Heart right ventricle (tissue), 16 donors: ENCODE measurements at regions not wholly inside any gene's neighbourhood (a gene's known extent, or its start where the extent isn't known, plus 50 kb on each side); places are given as distances from the start of the nearest gene placed in this dataset.

ENCODE experiments used
- ATAC-seq, 8 donors: fragments of 200-7000 bp; cut with Tn5 transposase; one replicate each; pipeline ENCODE4 v1.9.1; 2020; ENCODE audit warnings: mild to moderate bottlenecking in 8 of 8, moderate library complexity in 8 of 8, moderate number of reproducible peaks in 1 of 8
- DNase-seq, 2 donors: peaks; one replicate each; pipeline ENCODE4 v3.0.0-alpha.2; 2020
- H3K27ac ChIP-seq, 10 donors: fragments of 200-600 bp; sonication (generic) in 2 of 10; one replicate each; pipeline versions ENCODE4 v1.5.0 to v1.8.0; 2020 to 2022; ENCODE audit warnings: mild to moderate bottlenecking in 3 of 10
- H3K27me3 ChIP-seq, 7 donors: fragments of 200-600 bp; one replicate each; pipeline ENCODE4 v1.8.0; 2021 to 2022; ENCODE audit warnings: mild to moderate bottlenecking in 2 of 7
- H3K36me3 ChIP-seq, 9 donors: fragments of 200-600 bp; sonication (generic) in 1 of 9; one replicate each; pipeline versions ENCODE4 v1.5.0 to v1.8.0; 2020 to 2022; ENCODE audit warnings: mild to moderate bottlenecking in 2 of 9
- H3K4me1 ChIP-seq, 9 donors: fragments of 200-600 bp; sonication (generic) in 1 of 9; one replicate each; pipeline versions ENCODE4 v1.5.0 to v1.8.0; 2020 to 2022; ENCODE audit warnings: mild to moderate bottlenecking in 4 of 9
- H3K4me3 ChIP-seq, 10 donors: fragments of 200-600 bp; sonication (generic) in 2 of 10; one replicate each; pipeline versions ENCODE4 v1.5.0 to v1.8.0; 2020 to 2022; ENCODE audit warnings: mild to moderate bottlenecking in 7 of 10, moderate library complexity in 2 of 10
- H3K9me3 ChIP-seq, 11 donors: fragments of 200-600 bp in 10 of 11; sonication (generic) in 2 of 11; one replicate each; pipeline versions ENCODE4 v1.5.0 to v1.8.0; 2013 to 2022; ENCODE audit warnings: mild to moderate bottlenecking in 2 of 11, control low read depth in 1 of 11, moderate library complexity in 1 of 11
- WGBS, 2 donors: extraction: QIAGEN DNeasy Blood & Tissue Kit; methylation state at CpG; one replicate each; pipeline ENCODE4 v1.1.7; 2013; ENCODE audit warnings: inconsistent platforms in 1 of 2; 5-methylcytosine and 5-hydroxymethylcytosine counted together
- intact Hi-C, 10 donors: fragments of 100-400 bp; cut with DNase I; formaldehyde crosslinking; loops; one replicate each; pipeline versions ENCODE4 v1.11.1 to v1.14.2; 2022
- TF ChIP-seq, protein P1 (sequence below), 9 donors: fragments of 200-600 bp; sonication (generic) in 2 of 9; IDR thresholded peaks; one replicate each; pipeline versions ENCODE4 v1.5.0 to v1.8.0; 2021 to 2022; ENCODE audit warnings: antibody characterized with exemption in 9 of 9, mild to moderate bottlenecking in 5 of 9, moderate library complexity in 1 of 9
- donor health status: Arrhythmogenic right ventricular cardiomyopathy.
- donor health status: ischemic (EF 13 %, LVEDD 7.1; RV severe dilation, severe dysfunction).
- donor health status: healthy with polysubstance abuse.
- donor health status: DM: no; HTN: yes; CAD: no.
- donor health status: DM: no; HTN: no; CAD: no.
- donor health status: ischemic (EF 25% LVEDD 6.9; RV normal size, moderate dysfunction).
- donor health status: ischemic (EF 25% LVEDD 5.7; RV mildly dilated, moderate dysfunction).
- donor health status: healthy.
- donor health status: DM: yes; HTN: yes; CAD: no.
- donor health status: Ischemic cardiomyopathy.
- donor health status: ischemic (EF 35%, LVEDD 5.7; RV mildly dilated, moderate dysfunction).
- donor health status: nonischemic (EF 11% LVEDD 7.7; RV severe dilation, severe dysfunction).
- donor health status: DM: yes; HTN: yes; CAD: no.
- donor health status: PGD.
- donor health status: ischemic (EF 29% LVEDD 5.4; RV normal size, mild dysfunction).
- donor health status: nonischemic (EF 23%, LVEDD 6.1; RV moderate dilation, normal function).

DNA sequence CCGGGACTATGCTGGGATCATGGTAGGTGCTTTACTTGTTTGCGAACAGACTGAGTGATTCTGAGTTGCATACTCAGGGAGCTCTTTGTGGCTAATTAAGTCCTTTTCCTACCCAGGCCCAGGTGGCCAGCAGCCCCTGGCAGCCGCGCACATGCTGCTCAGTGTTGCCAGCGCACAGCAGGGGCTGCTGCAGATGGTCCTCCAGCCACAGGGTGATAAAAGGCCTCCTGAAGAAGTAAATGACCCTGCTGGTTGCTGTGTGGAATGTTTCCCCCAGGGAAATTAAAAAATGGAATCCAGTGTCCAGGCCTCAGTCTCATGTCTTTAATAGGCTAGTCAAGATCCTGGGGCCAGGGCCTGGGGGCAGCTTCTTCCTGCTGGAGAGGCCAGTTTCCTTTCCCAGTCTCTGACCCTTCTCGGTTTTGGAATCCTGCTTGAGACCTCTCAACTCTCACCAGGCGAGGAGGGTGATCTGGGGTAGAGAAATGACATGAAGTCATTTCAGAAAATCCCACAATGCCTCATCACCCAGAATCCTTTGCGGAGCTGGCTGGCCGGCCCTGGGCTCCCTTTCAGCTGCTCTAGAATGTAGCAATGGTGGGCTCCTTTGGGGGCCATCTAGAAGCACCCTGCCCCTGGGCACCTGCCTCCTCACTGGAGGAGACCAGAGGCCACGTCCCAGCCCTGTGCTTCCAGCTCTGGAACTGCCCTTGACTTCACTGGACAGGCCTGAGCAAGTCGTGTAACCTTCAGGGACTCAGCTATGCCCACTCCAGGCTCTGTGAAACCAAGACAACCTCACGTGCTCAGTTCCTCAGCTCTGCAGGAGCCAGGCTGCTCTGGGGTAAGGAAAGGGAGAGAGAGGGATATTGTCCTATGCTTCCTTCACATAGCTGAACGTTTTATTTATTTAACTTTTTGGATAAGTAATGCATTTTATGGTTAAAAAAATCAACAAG, 131.4 kb downstream of the MRPS6 start:
- no peak for DNase-seq
- Histone ChIP-seq H3K4me1 (peaks cover 0 to 58% (median 19%) of the 10 kb centered on the region in 9 donors), H3K36me3 (no peaks in the 10 kb centered on the region), H3K9me3 (peaks cover 0 to 2% (median 0%) of the 10 kb centered on the region in 11 donors), H3K27me3 (no peaks in the 10 kb centered on the region), H3K4me3 (no peak overlapping the region), H3K27ac (peak overlapping the region in 4 of 10 donors; percentile 1 to 55 (median 12))
- no peak for ATAC-seq
- TF ChIP-seq, protein P1, sequence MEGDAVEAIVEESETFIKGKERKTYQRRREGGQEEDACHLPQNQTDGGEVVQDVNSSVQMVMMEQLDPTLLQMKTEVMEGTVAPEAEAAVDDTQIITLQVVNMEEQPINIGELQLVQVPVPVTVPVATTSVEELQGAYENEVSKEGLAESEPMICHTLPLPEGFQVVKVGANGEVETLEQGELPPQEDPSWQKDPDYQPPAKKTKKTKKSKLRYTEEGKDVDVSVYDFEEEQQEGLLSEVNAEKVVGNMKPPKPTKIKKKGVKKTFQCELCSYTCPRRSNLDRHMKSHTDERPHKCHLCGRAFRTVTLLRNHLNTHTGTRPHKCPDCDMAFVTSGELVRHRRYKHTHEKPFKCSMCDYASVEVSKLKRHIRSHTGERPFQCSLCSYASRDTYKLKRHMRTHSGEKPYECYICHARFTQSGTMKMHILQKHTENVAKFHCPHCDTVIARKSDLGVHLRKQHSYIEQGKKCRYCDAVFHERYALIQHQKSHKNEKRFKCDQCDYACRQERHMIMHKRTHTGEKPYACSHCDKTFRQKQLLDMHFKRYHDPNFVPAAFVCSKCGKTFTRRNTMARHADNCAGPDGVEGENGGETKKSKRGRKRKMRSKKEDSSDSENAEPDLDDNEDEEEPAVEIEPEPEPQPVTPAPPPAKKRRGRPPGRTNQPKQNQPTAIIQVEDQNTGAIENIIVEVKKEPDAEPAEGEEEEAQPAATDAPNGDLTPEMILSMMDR (IDR thresholded peaks at IDR 0.05), result no peak
- intact Hi-C loops, result loop anchor here in 9 of 10 donors (5.0 to 10.0 kb wide), 7 partner anchors 72 to 282 kb away; partner anchors contain the start of genes MRPS6 (in 6 of the 9) and SLC5A3 (in 6 of the 9)
- WGBS, 2 donors, result 80% methylated on average over 13 of the region's 13 CpGs

DNA sequence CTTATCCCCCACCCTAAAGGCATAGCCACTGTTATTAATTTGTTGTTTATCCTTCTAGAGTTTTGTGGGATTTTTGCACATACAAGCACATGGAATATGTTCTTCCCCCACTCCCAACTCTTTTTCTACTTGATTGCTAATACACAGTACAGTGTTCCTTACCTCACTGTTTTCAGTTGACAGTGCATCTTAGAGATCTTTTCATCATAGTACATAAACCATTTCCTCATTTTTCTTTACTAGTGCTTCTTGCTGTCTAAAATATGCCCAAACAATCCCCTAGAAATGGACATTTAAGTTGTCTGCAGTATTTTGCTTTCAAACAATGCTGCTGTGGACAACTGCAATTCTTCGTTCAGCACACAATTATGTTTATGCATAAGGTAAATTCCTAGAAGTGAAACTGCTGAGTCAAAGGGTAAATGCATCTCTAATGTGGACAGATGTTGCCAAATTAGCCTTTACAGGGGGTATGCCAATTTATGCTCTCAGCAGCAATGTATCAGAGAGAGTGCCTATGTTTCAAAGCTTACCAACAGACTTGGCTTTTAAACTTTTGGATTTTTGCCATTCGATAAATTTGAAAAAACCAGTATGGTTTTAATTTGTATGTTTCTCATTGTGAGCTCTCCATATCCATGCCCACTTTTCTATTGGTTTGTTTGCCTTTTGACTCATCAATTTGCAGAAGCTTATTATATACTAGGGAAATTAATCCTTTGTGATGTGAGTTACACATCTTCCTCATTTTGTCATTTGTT, 132.6 kb downstream of the MRPS6 start:
- no peak overlapping the region for H3K4me3 ChIP-seq
- H3K27ac ChIP-seq, result no peak overlapping the region
- peaks cover 0 to 4% (median 0%) of the 10 kb centered on the region in 11 donors for H3K9me3 ChIP-seq
- intact Hi-C loops, result loop anchor here in 4 of 10 donors (5.0 to 10.0 kb wide), 2 partner anchors 131 to 284 kb away; partner anchors contain the start of genes MRPS6 (in 3 of the 4) and SLC5A3 (in 3 of the 4)
- TF ChIP-seq, protein P1 (IDR thresholded peaks at IDR 0.05), result no peak
- ATAC-seq (no peak), DNase-seq (no peak)
- no peaks in the 10 kb centered on the region for H3K27me3 ChIP-seq
- H3K4me1 ChIP-seq, result peaks cover 0 to 49% (median 15%) of the 10 kb centered on the region in 9 donors
- H3K36me3 ChIP-seq, result no peaks in the 10 kb centered on the region
- 92 to 94% methylated on average over 2 of the region's 2 CpGs for WGBS, 2 donors

DNA sequence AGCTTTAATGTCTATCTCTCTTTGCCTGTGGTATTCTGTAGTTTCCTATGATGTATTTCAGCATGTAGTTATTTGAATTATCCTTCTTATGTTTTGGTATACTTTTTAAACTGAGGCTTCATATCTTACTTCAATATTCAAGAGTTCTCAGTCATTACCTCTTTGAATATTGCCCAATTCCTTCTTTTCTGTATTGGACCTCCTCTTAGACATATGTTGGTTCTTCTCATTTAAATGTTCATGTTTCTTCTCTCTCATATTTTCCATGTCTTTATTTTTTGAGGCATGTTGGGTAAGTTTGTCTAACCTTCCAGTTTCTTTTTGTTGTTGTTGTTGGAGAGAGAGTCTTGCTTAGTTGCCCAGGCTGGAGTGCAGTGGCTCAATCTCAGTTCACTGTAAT, 140.6 kb downstream of the MRPS6 start:
- TF ChIP-seq, protein P1 (IDR thresholded peaks at IDR 0.05), result no peak
- no peak for ATAC-seq
- Histone ChIP-seq H3K36me3 (no peaks in the 10 kb centered on the region), H3K9me3 (peaks cover 0 to 24% (median 4%) of the 10 kb centered on the region in 11 donors), H3K27ac (no peak overlapping the region), H3K4me3 (no peak overlapping the region), H3K27me3 (no peaks in the 10 kb centered on the region), H3K4me1 (peaks cover 0 to 25% (median 9%) of the 10 kb centered on the region in 9 donors)
- DNase-seq, result no peak
- intact Hi-C loops, result no loop called here

DNA sequence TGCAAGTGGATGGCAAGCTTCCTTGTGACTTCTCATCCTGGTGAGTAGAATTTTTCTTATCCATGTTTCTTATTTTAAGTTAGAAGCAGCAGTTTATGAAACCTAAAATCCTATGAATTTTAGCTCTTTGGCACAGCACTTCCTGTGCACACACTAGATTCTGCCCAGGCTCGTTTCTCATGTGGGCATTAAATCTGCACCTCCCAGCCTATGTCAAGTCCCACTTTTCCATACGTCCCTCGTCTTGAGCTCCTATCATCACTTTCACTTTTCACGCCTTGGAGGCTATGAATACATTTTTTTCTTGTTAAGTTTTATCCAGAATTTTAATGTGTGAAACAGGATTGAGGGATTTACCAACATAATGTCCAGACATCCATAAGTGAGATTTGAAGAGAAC, 142.1 kb downstream of the MRPS6 start:
- 47 to 54% methylated on average over 4 of the region's 4 CpGs for WGBS, 2 donors

More for the DNA sequence above, 142.1 kb downstream of the MRPS6 start:
- no peak for DNase-seq
- Histone ChIP-seq H3K9me3 (peaks cover 0 to 20% (median 4%) of the 10 kb centered on the region in 11 donors), H3K36me3 (no peaks in the 10 kb centered on the region), H3K4me3 (no peak overlapping the region), H3K4me1 (peaks cover 0 to 25% (median 9%) of the 10 kb centered on the region in 9 donors), H3K27me3 (no peaks in the 10 kb centered on the region), H3K27ac (peak overlapping the region in 4 of 10 donors; percentile 8 to 43 (median 30))
- intact Hi-C loops, result no loop called here
- TF ChIP-seq, protein P1 (IDR thresholded peaks at IDR 0.05), result no peak
- ATAC-seq, result peak in 1 of 8 donors; percentile 31
